ENCODE measurements at regions not wholly inside any gene's neighbourhood (a gene's known extent, or its start where the extent isn't known, plus 50 kb on each side); places are given as distances from the start of the nearest gene placed in this dataset.

DNA sequence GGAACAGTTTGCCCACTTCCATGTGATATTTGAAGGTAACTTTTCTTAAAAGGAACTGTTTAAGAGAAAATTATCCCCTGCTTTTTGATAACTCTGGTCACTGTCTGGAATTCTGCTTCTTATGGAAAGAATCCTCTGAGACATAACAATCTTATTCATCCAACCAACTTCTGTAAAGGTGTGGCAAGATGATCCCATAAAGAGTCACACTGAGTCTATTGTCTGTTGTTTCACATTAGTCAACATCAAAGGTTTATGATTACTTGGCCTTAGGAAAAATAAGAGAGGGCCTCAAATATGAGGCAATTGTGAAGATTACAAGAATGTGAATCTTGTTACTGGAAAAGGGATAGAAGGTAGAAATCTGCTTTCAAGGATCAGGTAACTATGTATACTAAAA is 88.0 kb upstream of the MAGEB18 start:
- DNase-seq: no peak

DNA sequence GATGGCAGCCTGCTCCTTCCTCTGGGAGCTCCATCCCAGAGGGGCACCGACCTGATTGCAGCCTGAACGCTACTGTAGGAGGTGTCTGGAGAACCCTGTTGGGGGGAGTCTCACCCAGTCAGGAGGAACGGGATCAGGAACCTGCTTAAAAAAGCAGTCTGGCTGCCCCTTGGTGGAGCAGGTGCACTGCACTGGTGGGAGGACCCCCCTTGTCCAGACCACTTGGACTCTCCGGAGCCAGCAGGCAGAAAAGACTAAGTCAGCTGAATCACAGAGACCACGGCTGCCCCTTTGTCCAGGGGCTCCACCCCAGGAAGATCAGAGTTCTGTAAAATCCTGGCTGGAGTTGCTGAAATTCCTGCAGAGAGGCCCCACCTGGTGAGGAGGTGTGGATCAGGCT is 67.3 kb upstream of the MAGEB18 start:
- no peak for DNase-seq

DNA sequence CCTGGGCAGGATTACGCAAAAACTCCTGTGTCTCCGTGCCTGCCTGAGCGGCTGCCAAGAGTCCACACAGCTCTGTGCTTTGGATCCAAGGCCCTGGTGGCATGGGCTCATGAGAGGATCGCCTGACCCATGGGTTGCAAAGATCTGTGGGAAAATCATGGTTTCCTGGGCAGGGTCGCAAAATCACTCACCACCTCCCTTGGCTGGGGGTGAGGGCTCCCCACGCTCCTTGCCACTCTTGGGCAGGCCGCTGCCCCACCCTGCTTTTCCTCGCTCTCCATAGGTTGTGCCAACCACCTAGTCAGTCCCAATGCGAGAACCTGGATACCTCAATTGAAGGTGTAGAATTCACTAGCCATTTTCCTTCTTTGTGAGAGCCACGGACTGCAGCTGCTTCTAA is 66.5 kb upstream of the MAGEB18 start:
- DNase-seq: no peak

DNA sequence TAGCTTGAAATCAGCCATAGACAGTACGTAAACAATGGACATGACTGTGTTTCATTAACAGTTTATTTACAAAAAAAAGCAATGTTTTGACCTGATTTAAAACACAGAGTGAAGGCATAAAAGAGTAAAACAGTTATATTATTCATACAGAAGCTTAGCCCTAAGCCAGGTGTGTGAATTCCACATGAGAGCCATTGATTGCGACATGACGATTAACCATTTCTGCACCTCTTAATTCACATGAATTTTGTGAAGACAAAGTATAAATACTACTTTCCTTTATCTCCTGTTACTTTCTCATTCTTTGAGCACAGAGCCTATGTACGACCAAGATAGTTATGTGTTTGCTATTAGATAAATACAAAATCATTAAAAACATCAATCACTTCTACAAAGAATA is 55.0 kb upstream of the MAGEB18 start:
- DNase-seq: no peak
